ENCODE measurements at regions not wholly inside any gene's neighbourhood (a gene's known extent, or its start where the extent isn't known, plus 50 kb on each side); places are given as distances from the start of the nearest gene placed in this dataset.

DNA sequence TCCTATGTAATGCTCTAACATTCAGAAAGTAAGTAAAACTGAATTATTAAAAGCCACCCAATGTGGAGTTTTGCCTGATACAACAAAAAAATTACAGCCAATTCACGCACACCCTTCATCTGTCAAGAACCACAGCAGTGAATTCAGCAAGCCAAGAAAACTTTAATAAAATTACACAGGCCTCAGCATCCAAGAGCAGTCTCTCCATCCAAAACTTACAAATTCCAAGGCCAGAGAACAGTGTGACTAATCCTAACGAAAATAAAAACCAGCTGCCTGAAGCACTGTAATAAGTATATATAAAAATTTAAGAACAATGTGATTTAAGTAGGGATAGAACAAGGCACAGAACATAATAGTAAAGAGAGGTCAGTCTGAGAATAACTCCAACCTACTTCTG is 54.2 kb downstream of the SIX6 start:
- no peak for ATAC-seq
- H3K27me3 Mint-ChIP-seq (ENCODE audit: low read depth), result no peaks in the 10 kb centered on the region

More for the DNA sequence above, 54.2 kb downstream of the SIX6 start:
- peaks cover 11% of the 10 kb centered on the region for H3K4me1 Mint-ChIP-seq
- ChIA-PET POLR2A (no interaction called here), CTCF (interaction anchor here (2.3 kb wide), 1 partner anchor 231 kb away, joined by 35 read pairs; no protein-coding TSS in a partner anchor)
- TF ChIP-seq ELF4 (CRISPR knock-in tag; IDR thresholded peaks at IDR 0.05; ENCODE audit: low read depth) (no peak), MXD4 (CRISPR knock-in tag; IDR thresholded peaks at IDR 0.05; ENCODE audit: borderline replicate concordance) (no peak), CREB1 (CRISPR knock-in tag; IDR thresholded peaks at IDR 0.05) (no peak), ZNF263 (CRISPR knock-in tag; IDR thresholded peaks at IDR 0.05; ENCODE audit: low read depth) (no peak), NR2C2 (CRISPR knock-in tag; IDR thresholded peaks at IDR 0.05) (no peak), ZNF396 (CRISPR knock-in tag; IDR thresholded peaks at IDR 0.05; ENCODE audit: borderline replicate concordance) (no peak), SP1 (CRISPR knock-in tag; conservative IDR thresholded peaks at IDR 0.05) (no peak), JUN (CRISPR knock-in tag; IDR thresholded peaks at IDR 0.05) (no peak), KAT7 (CRISPR knock-in tag; IDR thresholded peaks at IDR 0.05; ENCODE audit: borderline replicate concordance) (no peak), ZNF232 (CRISPR knock-in tag; IDR thresholded peaks at IDR 0.05) (no peak), RORB (CRISPR knock-in tag; IDR thresholded peaks at IDR 0.05) (no peak)
- TF ChIP-seq, protein P1, sequence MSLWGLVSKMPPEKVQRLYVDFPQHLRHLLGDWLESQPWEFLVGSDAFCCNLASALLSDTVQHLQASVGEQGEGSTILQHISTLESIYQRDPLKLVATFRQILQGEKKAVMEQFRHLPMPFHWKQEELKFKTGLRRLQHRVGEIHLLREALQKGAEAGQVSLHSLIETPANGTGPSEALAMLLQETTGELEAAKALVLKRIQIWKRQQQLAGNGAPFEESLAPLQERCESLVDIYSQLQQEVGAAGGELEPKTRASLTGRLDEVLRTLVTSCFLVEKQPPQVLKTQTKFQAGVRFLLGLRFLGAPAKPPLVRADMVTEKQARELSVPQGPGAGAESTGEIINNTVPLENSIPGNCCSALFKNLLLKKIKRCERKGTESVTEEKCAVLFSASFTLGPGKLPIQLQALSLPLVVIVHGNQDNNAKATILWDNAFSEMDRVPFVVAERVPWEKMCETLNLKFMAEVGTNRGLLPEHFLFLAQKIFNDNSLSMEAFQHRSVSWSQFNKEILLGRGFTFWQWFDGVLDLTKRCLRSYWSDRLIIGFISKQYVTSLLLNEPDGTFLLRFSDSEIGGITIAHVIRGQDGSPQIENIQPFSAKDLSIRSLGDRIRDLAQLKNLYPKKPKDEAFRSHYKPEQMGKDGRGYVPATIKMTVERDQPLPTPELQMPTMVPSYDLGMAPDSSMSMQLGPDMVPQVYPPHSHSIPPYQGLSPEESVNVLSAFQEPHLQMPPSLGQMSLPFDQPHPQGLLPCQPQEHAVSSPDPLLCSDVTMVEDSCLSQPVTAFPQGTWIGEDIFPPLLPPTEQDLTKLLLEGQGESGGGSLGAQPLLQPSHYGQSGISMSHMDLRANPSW (CRISPR knock-in tag; conservative IDR thresholded peaks at IDR 0.05; ENCODE audit: low read depth), result no peak
- TF ChIP-seq, protein P2, sequence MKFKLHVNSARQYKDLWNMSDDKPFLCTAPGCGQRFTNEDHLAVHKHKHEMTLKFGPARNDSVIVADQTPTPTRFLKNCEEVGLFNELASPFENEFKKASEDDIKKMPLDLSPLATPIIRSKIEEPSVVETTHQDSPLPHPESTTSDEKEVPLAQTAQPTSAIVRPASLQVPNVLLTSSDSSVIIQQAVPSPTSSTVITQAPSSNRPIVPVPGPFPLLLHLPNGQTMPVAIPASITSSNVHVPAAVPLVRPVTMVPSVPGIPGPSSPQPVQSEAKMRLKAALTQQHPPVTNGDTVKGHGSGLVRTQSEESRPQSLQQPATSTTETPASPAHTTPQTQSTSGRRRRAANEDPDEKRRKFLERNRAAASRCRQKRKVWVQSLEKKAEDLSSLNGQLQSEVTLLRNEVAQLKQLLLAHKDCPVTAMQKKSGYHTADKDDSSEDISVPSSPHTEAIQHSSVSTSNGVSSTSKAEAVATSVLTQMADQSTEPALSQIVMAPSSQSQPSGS (CRISPR knock-in tag; IDR thresholded peaks at IDR 0.05; ENCODE audit: borderline replicate concordance, low read depth), result no peak
- TF ChIP-seq, protein P3, sequence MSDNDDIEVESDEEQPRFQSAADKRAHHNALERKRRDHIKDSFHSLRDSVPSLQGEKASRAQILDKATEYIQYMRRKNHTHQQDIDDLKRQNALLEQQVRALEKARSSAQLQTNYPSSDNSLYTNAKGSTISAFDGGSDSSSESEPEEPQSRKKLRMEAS (CRISPR knock-in tag; IDR thresholded peaks at IDR 0.05), result no peak
- TF ChIP-seq, protein P4, sequence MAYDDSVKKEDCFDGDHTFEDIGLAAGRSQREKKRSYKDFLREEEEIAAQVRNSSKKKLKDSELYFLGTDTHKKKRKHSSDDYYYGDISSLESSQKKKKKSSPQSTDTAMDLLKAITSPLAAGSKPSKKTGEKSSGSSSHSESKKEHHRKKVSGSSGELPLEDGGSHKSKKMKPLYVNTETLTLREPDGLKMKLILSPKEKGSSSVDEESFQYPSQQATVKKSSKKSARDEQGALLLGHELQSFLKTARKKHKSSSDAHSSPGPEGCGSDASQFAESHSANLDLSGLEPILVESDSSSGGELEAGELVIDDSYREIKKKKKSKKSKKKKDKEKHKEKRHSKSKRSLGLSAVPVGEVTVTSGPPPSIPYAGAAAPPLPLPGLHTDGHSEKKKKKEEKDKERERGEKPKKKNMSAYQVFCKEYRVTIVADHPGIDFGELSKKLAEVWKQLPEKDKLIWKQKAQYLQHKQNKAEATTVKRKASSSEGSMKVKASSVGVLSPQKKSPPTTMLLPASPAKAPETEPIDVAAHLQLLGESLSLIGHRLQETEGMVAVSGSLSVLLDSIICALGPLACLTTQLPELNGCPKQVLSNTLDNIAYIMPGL (CRISPR knock-in tag; IDR thresholded peaks at IDR 0.05), result no peak
- TF ChIP-seq, protein P5, sequence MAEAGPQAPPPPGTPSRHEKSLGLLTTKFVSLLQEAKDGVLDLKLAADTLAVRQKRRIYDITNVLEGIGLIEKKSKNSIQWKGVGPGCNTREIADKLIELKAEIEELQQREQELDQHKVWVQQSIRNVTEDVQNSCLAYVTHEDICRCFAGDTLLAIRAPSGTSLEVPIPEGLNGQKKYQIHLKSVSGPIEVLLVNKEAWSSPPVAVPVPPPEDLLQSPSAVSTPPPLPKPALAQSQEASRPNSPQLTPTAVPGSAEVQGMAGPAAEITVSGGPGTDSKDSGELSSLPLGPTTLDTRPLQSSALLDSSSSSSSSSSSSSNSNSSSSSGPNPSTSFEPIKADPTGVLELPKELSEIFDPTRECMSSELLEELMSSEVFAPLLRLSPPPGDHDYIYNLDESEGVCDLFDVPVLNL (CRISPR knock-in tag; IDR thresholded peaks at IDR 0.05; ENCODE audit: borderline replicate concordance, low read depth), result no peak
- TF ChIP-seq, protein P6, sequence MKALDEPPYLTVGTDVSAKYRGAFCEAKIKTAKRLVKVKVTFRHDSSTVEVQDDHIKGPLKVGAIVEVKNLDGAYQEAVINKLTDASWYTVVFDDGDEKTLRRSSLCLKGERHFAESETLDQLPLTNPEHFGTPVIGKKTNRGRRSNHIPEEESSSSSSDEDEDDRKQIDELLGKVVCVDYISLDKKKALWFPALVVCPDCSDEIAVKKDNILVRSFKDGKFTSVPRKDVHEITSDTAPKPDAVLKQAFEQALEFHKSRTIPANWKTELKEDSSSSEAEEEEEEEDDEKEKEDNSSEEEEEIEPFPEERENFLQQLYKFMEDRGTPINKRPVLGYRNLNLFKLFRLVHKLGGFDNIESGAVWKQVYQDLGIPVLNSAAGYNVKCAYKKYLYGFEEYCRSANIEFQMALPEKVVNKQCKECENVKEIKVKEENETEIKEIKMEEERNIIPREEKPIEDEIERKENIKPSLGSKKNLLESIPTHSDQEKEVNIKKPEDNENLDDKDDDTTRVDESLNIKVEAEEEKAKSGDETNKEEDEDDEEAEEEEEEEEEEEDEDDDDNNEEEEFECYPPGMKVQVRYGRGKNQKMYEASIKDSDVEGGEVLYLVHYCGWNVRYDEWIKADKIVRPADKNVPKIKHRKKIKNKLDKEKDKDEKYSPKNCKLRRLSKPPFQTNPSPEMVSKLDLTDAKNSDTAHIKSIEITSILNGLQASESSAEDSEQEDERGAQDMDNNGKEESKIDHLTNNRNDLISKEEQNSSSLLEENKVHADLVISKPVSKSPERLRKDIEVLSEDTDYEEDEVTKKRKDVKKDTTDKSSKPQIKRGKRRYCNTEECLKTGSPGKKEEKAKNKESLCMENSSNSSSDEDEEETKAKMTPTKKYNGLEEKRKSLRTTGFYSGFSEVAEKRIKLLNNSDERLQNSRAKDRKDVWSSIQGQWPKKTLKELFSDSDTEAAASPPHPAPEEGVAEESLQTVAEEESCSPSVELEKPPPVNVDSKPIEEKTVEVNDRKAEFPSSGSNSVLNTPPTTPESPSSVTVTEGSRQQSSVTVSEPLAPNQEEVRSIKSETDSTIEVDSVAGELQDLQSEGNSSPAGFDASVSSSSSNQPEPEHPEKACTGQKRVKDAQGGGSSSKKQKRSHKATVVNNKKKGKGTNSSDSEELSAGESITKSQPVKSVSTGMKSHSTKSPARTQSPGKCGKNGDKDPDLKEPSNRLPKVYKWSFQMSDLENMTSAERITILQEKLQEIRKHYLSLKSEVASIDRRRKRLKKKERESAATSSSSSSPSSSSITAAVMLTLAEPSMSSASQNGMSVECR (CRISPR knock-in tag; IDR thresholded peaks at IDR 0.05; ENCODE audit: borderline replicate concordance), result no peak
- no peak overlapping the region for H3K27ac Mint-ChIP-seq
- H3K4me3 Mint-ChIP-seq, result no peak overlapping the region
- H3K36me3 Mint-ChIP-seq, result no peaks in the 10 kb centered on the region
- no peak for DNase-seq (ENCODE audit: low spot score)
- no peaks in the 10 kb centered on the region for H3K9me3 Mint-ChIP-seq
